ENCODE measurements at regions not wholly inside any gene's neighbourhood (a gene's known extent, or its start where the extent isn't known, plus 50 kb on each side); places are given as distances from the start of the nearest gene placed in this dataset.

GRCh38 chr20:57970116-57970515, 258.3 kb downstream of the ANKRD60 start:
- DNase-seq (ENCODE audit: low spot score in 2 of 2), result no peak
- no peaks in the 10 kb centered on the region for H3K36me3 ChIP-seq
- no peak for TF ChIP-seq EP300 (IDR thresholded peaks at IDR 0.05)
- TF ChIP-seq, protein P1, sequence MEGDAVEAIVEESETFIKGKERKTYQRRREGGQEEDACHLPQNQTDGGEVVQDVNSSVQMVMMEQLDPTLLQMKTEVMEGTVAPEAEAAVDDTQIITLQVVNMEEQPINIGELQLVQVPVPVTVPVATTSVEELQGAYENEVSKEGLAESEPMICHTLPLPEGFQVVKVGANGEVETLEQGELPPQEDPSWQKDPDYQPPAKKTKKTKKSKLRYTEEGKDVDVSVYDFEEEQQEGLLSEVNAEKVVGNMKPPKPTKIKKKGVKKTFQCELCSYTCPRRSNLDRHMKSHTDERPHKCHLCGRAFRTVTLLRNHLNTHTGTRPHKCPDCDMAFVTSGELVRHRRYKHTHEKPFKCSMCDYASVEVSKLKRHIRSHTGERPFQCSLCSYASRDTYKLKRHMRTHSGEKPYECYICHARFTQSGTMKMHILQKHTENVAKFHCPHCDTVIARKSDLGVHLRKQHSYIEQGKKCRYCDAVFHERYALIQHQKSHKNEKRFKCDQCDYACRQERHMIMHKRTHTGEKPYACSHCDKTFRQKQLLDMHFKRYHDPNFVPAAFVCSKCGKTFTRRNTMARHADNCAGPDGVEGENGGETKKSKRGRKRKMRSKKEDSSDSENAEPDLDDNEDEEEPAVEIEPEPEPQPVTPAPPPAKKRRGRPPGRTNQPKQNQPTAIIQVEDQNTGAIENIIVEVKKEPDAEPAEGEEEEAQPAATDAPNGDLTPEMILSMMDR (IDR thresholded peaks at IDR 0.05), result no peak
- TF ChIP-seq POLR2A (IDR thresholded peaks at IDR 0.05), result no peak
- H3K27ac ChIP-seq, result no peak overlapping the region
- no peaks in the 10 kb centered on the region for H3K9me3 ChIP-seq
- H3K4me1 ChIP-seq, result no peaks in the 10 kb centered on the region
- no peaks in the 10 kb centered on the region for H3K27me3 ChIP-seq
- WGBS, 2 donors, result 63 to 78% methylated on average over 5 of the region's 5 CpGs
- no peak overlapping the region for H3K4me3 ChIP-seq

- no peak overlapping the region for H3K27ac ChIP-seq
- TF ChIP-seq, protein P1 (IDR thresholded peaks at IDR 0.05), result no peak
- TF ChIP-seq POLR2A (IDR thresholded peaks at IDR 0.05), result no peak
- TF ChIP-seq EP300 (IDR thresholded peaks at IDR 0.05), result no peak
- no peaks in the 10 kb centered on the region for H3K27me3 ChIP-seq
- DNase-seq (ENCODE audit: low spot score in 2 of 2), result no peak
- no peak overlapping the region for H3K4me3 ChIP-seq
- WGBS, 2 donors, result 88 to 90% methylated on average over 1 of the region's 1 CpG
- H3K36me3 ChIP-seq, result no peaks in the 10 kb centered on the region
- H3K9me3 ChIP-seq, result no peaks in the 10 kb centered on the region
- peaks cover 0 to 13% (median 0%) of the 10 kb centered on the region in 4 donors for H3K4me1 ChIP-seq
Observed at GRCh38 chr20:57968120-57968519, 258.3 kb upstream of the PMEPA1 start.

DNA sequence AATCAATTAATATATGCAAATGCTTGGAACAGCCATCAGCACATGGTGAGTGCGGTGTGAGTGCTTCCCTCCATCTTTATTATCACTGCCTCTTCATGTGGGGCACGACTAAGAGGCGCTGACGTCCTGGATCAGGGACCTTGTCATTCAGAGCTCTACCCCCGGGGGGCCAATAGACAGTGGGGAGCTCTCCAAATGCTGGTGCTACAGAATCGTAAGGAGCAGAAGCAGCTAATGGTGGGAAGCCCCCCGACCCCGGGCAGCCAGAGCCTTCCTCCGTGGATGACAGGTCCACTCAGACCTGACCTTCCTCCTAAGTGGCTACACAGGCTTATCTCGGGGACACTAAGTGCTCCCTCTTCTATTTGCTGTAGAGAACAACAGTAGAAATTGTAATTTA, 257.5 kb upstream of the PMEPA1 start:
- peaks cover 0 to 13% (median 0%) of the 10 kb centered on the region in 4 donors for H3K4me1 ChIP-seq
- DNase-seq (ENCODE audit: low spot score in 2 of 2), result no peak
- TF ChIP-seq, protein P1 (IDR thresholded peaks at IDR 0.05), result no peak
- TF ChIP-seq EP300 (IDR thresholded peaks at IDR 0.05), result no peak
- TF ChIP-seq POLR2A (IDR thresholded peaks at IDR 0.05), result no peak
- H3K4me3 ChIP-seq, result no peak overlapping the region
- WGBS, 2 donors, result 80 to 84% methylated on average over 10 of the region's 10 CpGs
- no peaks in the 10 kb centered on the region for H3K27me3 ChIP-seq
- no peak overlapping the region for H3K27ac ChIP-seq
- H3K9me3 ChIP-seq, result no peaks in the 10 kb centered on the region
- no peaks in the 10 kb centered on the region for H3K36me3 ChIP-seq

DNA sequence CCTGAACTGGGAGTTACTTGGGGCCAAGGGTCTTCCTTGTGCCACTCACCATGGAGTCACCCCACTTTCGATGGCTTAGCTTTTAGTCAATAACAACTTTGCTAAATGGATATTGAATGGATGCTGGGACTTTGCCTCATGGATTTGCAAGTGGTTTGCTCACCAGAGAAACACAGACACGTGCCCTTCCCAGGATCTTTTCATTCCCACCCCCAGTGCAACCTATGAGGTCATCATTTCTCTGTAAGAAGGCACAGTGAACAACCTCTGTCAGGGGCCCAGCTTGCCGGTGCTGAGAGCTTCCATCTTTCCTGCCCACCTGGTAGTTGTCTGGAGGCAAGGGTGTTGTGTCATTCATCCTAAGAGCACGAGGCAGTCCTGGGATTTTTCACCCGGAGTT, 256.8 kb upstream of the PMEPA1 start:
- H3K27ac ChIP-seq, result no peak overlapping the region
- no peak for DNase-seq (ENCODE audit: low spot score in 2 of 2)
- H3K27me3 ChIP-seq, result no peaks in the 10 kb centered on the region
- TF ChIP-seq EP300 (IDR thresholded peaks at IDR 0.05) (no peak), POLR2A (IDR thresholded peaks at IDR 0.05) (no peak)
- TF ChIP-seq, protein P1 (IDR thresholded peaks at IDR 0.05), result no peak
- WGBS, 2 donors, result 68 to 75% methylated on average over 5 of the region's 5 CpGs
- no peak overlapping the region for H3K4me3 ChIP-seq
- H3K9me3 ChIP-seq, result no peaks in the 10 kb centered on the region
- no peaks in the 10 kb centered on the region for H3K36me3 ChIP-seq
- peaks cover 0 to 14% (median 0%) of the 10 kb centered on the region in 4 donors for H3K4me1 ChIP-seq

DNA sequence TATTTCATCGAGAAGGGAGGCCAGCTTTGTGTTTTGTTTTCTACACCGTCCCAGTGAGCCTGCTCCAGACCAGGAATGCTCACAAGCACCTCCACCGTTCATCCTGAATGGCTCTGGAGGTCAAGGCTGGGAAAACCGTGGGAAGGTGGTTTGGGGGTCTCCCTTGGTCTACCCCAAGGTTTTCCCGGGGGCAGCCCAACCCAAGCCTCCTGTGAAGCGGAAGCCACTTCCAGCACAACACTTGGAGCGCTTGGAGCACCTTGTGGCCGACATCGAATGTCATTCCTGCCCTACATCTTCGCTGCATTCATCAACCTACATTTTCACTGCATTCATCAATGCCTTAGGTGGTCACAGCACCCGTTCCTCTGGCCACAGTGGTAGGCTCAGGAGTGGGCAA, 255.6 kb upstream of the PMEPA1 start:
- no peaks in the 10 kb centered on the region for H3K27me3 ChIP-seq
- no peak overlapping the region for H3K4me3 ChIP-seq
- no peak overlapping the region for H3K27ac ChIP-seq
- no peaks in the 10 kb centered on the region for H3K9me3 ChIP-seq
- H3K36me3 ChIP-seq, result no peaks in the 10 kb centered on the region
- no peak for TF ChIP-seq POLR2A (IDR thresholded peaks at IDR 0.05)
- no peak for TF ChIP-seq EP300 (IDR thresholded peaks at IDR 0.05)
- TF ChIP-seq, protein P1 (IDR thresholded peaks at IDR 0.05), result no peak
- H3K4me1 ChIP-seq, result peaks cover 0 to 26% (median 0%) of the 10 kb centered on the region in 4 donors
- WGBS, 2 donors, result 82 to 87% methylated on average over 11 of the region's 11 CpGs
- no peak for DNase-seq (ENCODE audit: low spot score in 2 of 2)

All from tibial nerve (tissue), 4 donors.